SH-SY5Y (cell line): ENCODE measurements at regions not wholly inside any gene's neighbourhood (a gene's known extent, or its start where the extent isn't known, plus 50 kb on each side); places are given as distances from the start of the nearest gene placed in this dataset.

Source experiments
- GATA2 ChIP-seq: IDR thresholded peaks from 2 replicates; pipeline ENCODE4 v1.6.1; 2011; ENCODE audit warnings: mild to moderate bottlenecking, low read depth, low read length
- GATA3 ChIP-seq: IDR thresholded peaks from 2 replicates; pipeline ENCODE4 v1.6.1; 2011; ENCODE audit warnings: low read depth, mild to moderate bottlenecking, low read length, moderate library complexity

- TF ChIP-seq GATA2 = no peak
- no peak for TF ChIP-seq GATA3
Measured at GRCh38 chr3:135907422-135908165, 57.9 kb upstream of the PPP2R3A start.
